ENCODE measurements at regions not wholly inside any gene's neighbourhood (a gene's known extent, or its start where the extent isn't known, plus 50 kb on each side); places are given as distances from the start of the nearest gene placed in this dataset.

- H3K4me3 ChIP-seq = no peak overlapping the region
- no peaks in the 10 kb centered on the region for H3K36me3 ChIP-seq
- H3K4me1 ChIP-seq = peaks cover 0 to 5% (median 0%) of the 10 kb centered on the region in 4 donors
- TF ChIP-seq POLR2A (IDR thresholded peaks at IDR 0.05; ENCODE audit: low read depth) (no peak), EP300 (IDR thresholded peaks at IDR 0.05) (no peak), POLR2AphosphoS5 (IDR thresholded peaks at IDR 0.05) (no peak)
- TF ChIP-seq, protein P1, sequence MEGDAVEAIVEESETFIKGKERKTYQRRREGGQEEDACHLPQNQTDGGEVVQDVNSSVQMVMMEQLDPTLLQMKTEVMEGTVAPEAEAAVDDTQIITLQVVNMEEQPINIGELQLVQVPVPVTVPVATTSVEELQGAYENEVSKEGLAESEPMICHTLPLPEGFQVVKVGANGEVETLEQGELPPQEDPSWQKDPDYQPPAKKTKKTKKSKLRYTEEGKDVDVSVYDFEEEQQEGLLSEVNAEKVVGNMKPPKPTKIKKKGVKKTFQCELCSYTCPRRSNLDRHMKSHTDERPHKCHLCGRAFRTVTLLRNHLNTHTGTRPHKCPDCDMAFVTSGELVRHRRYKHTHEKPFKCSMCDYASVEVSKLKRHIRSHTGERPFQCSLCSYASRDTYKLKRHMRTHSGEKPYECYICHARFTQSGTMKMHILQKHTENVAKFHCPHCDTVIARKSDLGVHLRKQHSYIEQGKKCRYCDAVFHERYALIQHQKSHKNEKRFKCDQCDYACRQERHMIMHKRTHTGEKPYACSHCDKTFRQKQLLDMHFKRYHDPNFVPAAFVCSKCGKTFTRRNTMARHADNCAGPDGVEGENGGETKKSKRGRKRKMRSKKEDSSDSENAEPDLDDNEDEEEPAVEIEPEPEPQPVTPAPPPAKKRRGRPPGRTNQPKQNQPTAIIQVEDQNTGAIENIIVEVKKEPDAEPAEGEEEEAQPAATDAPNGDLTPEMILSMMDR (IDR thresholded peaks at IDR 0.05) = no peak
- no peaks in the 10 kb centered on the region for H3K9me3 ChIP-seq
- intact Hi-C loops (cut with DNase I) = no loop called here
- no peak overlapping the region for H3K27ac ChIP-seq (replicated peaks in 1 of 4)
- no peaks in the 10 kb centered on the region for H3K27me3 ChIP-seq
- no peak for DNase-seq (ENCODE audit: extremely low spot score)
Observed at GRCh38 chr3:105170423-105170822, 196.3 kb upstream of the ALCAM start.

GRCh38 chr3:105174017-105174615, 192.6 kb upstream of the ALCAM start:
- no peak overlapping the region for H3K4me3 ChIP-seq
- no peak for DNase-seq (ENCODE audit: extremely low spot score)
- H3K27me3 ChIP-seq = no peaks in the 10 kb centered on the region
- no peaks in the 10 kb centered on the region for H3K36me3 ChIP-seq
- no peak for TF ChIP-seq POLR2A (IDR thresholded peaks at IDR 0.05; ENCODE audit: low read depth)
- no peak for TF ChIP-seq EP300 (IDR thresholded peaks at IDR 0.05)
- TF ChIP-seq POLR2AphosphoS5 (IDR thresholded peaks at IDR 0.05) = no peak
- TF ChIP-seq, protein P1 (IDR thresholded peaks at IDR 0.05) = no peak
- H3K4me1 ChIP-seq = no peaks in the 10 kb centered on the region
- 79% methylated on average over 4 of the region's 4 CpGs for WGBS
- intact Hi-C loops (cut with DNase I) = no loop called here
- H3K9me3 ChIP-seq = no peaks in the 10 kb centered on the region
- H3K27ac ChIP-seq (replicated peaks in 1 of 4) = no peak overlapping the region

- no peak overlapping the region for H3K4me3 ChIP-seq
- intact Hi-C loops (cut with DNase I) = no loop called here
- no peak for TF ChIP-seq EP300 (IDR thresholded peaks at IDR 0.05)
- TF ChIP-seq, protein P1 (IDR thresholded peaks at IDR 0.05) = no peak
- TF ChIP-seq POLR2A (IDR thresholded peaks at IDR 0.05; ENCODE audit: low read depth) = no peak
- TF ChIP-seq POLR2AphosphoS5 (IDR thresholded peaks at IDR 0.05) = no peak
- H3K27me3 ChIP-seq = no peaks in the 10 kb centered on the region
- no peaks in the 10 kb centered on the region for H3K36me3 ChIP-seq
- no peak for DNase-seq (ENCODE audit: extremely low spot score)
- H3K27ac ChIP-seq (replicated peaks in 1 of 4) = no peak overlapping the region
- H3K9me3 ChIP-seq = no peaks in the 10 kb centered on the region
- WGBS = 65% methylated on average over 2 of the region's 2 CpGs
- H3K4me1 ChIP-seq = no peaks in the 10 kb centered on the region
Observed at GRCh38 chr3:105177576-105177975, 189.1 kb upstream of the ALCAM start.

- no peak overlapping the region for H3K27ac ChIP-seq (replicated peaks in 1 of 4)
- H3K9me3 ChIP-seq = peaks cover 0 to 9% (median 0%) of the 10 kb centered on the region in 4 donors
- no peaks in the 10 kb centered on the region for H3K4me1 ChIP-seq
- H3K4me3 ChIP-seq = no peak overlapping the region
- H3K27me3 ChIP-seq = no peaks in the 10 kb centered on the region
- H3K36me3 ChIP-seq = no peaks in the 10 kb centered on the region
- 76% methylated on average over 1 of the region's 1 CpG for WGBS
- no peak for DNase-seq (ENCODE audit: extremely low spot score)
- intact Hi-C loops (cut with DNase I) = no loop called here
- TF ChIP-seq, protein P1 (IDR thresholded peaks at IDR 0.05) = no peak
- TF ChIP-seq EP300 (IDR thresholded peaks at IDR 0.05) = no peak
- TF ChIP-seq POLR2AphosphoS5 (IDR thresholded peaks at IDR 0.05) = no peak
- no peak for TF ChIP-seq POLR2A (IDR thresholded peaks at IDR 0.05; ENCODE audit: low read depth)
Observed at GRCh38 chr3:105187344-105187743, 179.4 kb upstream of the ALCAM start.

- TF ChIP-seq POLR2AphosphoS5 (IDR thresholded peaks at IDR 0.05) = no peak
- DNase-seq (ENCODE audit: extremely low spot score) = no peak
Observed at GRCh38 chr3:105195260-105195659, 171.4 kb upstream of the ALCAM start.

More at GRCh38 chr3:105195260-105195659, 171.4 kb upstream of the ALCAM start:
- H3K36me3 ChIP-seq = no peaks in the 10 kb centered on the region
- peaks cover 0 to 14% (median 8%) of the 10 kb centered on the region in 4 donors for H3K4me1 ChIP-seq
- no peak overlapping the region for H3K4me3 ChIP-seq
- intact Hi-C loops (cut with DNase I) = no loop called here
- H3K27me3 ChIP-seq = no peaks in the 10 kb centered on the region
- H3K9me3 ChIP-seq = no peaks in the 10 kb centered on the region
- no peak overlapping the region for H3K27ac ChIP-seq (replicated peaks in 1 of 4)
